HG03095 (cell line): ENCODE measurements at regions not wholly inside any gene's neighbourhood (a gene's known extent, or its start where the extent isn't known, plus 50 kb on each side); places are given as distances from the start of the nearest gene placed in this dataset.
A peak's percentile ranks its signal among the peaks of the same experiment; 100 is the strongest.
"Not testable (repeated sequence)": the region's sequence is repeated elsewhere in the genome, so short reads cannot be mapped to it uniquely, and the experiment has no call there.

Source experiments
- ATAC-seq: cut with Tn5 transposase; IDR thresholded peaks from one replicate; pipeline ENCODE4 v1.9.1; 2021; ENCODE audit warnings: moderate library complexity; ENCODE audit not compliant: unreplicated experiment

DNA sequence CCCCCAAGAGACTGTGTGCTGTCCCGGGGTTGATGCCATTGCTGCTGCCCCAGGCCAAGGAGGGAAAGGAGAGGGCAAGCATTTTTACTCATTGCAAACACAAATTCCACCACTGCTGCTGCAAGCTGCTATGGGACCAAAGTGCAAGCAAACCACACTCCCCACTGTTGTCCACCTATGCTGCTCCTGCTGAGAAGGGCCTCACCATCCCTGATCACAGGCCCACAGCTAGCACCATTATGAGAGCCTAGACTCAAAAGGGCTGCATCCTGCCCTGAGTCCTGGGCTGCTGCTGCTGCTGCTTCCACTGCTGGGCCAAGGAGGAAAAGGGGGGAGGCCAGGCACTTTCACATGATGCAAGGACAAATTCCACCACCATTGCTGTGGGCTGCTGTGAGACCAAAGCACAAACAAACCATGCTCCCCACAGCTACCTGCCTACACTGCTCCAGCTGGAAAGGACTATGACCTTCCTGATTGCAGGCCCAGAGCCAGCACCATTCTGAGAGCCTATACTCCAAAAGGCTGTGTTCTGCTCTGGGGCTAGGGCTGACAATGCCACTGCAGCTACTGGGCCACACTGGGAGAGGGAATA, 218.2 kb upstream of the ZCCHC13 start:
- ATAC-seq, result no peak

DNA sequence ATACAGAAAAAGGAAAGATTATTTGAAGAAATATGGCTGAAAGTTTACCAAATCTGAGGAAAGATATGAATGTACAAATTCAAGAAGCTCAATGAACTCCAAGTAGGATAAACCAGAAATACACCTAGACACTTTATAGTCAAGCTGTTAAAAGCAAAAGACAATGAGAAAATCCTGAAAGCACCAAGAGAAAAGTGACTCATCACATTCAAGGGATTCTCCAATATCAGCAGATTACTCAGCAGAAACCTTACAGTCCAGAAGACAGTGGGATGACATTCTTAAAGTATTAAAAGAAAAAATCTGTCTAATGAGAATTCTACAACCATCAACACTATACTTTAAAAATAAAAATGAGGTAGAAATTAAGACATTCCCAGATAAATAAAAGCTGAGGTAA, 223.8 kb upstream of the ZCCHC13 start:
- no peak for ATAC-seq

DNA sequence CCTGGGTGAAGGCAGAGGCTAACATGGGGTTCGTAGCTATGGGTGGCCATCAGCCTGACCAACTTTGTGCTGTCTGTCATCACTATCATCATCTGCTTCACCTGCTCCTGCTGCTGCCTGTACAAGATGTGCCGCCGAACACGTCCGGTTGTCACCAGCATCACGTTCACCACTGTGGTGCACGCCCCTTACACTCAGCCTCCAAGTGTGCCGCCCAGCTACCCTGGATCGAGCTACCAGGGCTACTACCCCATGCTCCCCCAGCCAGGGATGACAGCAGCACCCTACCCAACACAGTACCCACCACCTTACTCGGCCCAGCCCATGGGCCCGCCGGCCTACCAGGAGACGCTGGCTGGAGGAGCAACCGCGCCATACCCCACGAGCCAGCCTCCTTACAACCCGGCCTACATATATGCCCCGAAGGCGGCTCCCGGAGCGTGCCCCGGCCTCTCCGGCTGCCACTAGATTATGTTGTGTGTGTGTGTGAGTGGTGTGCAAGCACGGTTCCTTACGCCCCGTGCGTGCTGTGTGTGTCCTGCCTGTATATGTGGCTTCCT, 213.4 kb upstream of the XIST start:
- no peak for ATAC-seq

- ATAC-seq, result no peak
Observed at GRCh38 chrX:74063426-74064155, 211.1 kb upstream of the XIST start.

DNA sequence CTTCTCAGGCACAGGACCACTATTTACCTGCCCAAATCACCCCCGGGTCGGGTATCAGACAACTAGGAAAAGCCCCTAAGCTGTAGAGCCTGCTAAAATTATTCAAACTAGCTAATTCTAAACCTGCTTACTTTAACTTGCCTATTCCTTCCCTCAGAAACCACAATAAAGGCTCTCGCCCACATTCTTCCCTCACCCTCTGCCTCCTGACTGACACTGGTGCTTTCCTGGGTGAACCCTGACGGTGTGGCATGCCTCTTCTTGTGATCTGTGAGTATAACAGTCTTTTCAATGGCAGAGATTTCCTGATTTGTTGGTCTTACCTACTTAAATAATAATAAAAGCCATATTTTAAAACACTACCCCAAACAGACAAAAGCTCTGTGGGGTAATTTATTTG, 209.4 kb upstream of the XIST start:
- ATAC-seq, result no peak

- ATAC-seq, result no peak
Observed at GRCh38 chrX:74049126-74049525, 196.6 kb upstream of the XIST start.

- ATAC-seq, result not testable (repeated sequence)
Observed at GRCh38 chrX:74034066-74034465, 181.6 kb upstream of the XIST start.

DNA sequence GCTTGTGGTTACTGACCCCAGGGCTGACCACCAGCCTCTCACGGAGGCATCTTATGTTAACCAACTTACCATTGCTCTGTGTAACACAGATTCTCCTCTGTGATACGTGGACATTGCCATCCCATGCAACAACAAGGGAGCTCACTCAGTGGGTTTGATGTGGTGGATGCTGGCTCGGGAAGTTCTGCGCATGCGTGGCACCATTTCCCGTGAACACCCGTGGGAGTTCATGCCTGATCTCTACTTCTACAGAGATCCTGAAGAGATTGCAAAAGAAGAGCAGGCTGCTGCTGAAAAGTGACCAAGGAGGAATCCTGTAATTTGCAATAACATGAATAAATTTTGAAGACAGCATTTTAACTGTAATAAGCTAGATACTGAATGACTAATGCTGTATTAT, 179.0 kb upstream of the XIST start:
- not testable (repeated sequence) for ATAC-seq

GRCh38 chrX:74030766-74031165, 178.3 kb upstream of the XIST start:
- not testable (repeated sequence) for ATAC-seq

GRCh38 chrX:74025145-74025544, 172.6 kb upstream of the XIST start:
- not testable (repeated sequence) for ATAC-seq

- no peak for ATAC-seq
Observed at GRCh38 chrX:74023203-74023602, 170.7 kb upstream of the XIST start.

GRCh38 chrX:74018253-74018652, 165.7 kb upstream of the XIST start:
- ATAC-seq, result no peak

GRCh38 chrX:74015379-74016019, 163.0 kb upstream of the XIST start:
- ATAC-seq, result peak; percentile 90

DNA sequence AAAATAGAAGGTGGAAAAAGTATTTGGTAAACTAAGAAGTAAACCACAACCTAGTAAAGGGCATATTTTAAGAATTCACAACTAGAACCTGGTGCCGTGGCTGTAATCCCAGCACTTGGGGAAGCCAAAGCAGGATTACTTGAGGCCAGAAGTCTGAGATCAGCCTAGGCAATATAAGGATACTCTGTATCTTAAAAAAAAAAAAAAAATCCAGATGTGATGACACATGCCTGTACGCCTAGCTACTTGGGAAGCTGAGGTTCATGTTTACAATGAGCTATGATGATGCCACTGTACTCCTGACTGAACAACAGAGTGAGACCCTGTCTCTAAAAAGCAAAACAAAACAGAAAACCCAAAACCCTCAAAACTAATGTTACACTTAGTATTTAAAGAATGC, 156.5 kb upstream of the XIST start:
- no peak for ATAC-seq

DNA sequence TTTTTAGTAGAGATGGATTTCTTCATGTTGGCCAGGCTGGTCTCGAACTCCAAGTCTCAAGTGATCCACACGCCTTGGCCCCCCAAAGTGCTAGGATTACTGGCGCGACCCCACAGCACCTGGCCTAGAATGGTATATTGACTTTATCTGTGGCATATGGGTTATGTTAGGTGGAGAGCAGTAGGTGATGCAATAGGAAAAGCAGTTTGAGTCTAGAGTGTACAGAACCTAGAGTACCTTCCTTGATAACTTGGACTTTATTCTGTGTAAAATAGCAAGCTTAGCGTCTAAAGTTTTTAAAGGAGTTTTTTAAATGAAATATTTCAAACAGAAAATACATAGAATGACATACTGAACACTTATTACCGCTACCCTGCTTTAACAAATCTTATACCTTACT, 139.5 kb upstream of the XIST start:
- ATAC-seq, result no peak

GRCh38 chrX:73987166-73987565, 134.7 kb upstream of the XIST start:
- no peak for ATAC-seq

DNA sequence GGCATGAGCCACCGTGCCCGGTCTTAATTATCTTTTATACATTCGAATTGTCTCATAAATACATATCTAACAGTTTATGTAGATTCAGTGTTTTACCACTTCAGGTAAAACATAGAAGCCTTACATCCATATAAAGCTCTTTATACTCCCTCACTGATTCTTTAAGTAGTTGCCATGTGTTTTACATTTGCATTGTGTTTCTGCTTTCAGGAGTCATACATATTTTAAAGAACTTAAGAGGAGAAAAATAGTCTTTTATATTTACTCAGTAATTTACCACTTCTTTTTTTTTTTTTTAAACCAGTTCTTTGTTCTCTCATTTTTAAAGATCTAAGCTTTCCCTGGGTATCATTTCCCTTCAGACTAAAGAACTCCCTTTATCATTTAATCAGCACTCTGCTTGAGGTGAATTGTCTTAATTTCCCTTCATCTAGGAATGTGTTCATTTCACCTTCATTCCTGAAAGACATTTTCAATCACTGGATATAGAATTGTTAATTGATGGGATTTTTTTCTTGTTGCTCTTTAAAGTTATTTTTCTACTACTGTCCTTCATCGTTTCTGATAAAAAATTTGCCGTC, 127.1 kb upstream of the XIST start:
- no peak for ATAC-seq

GRCh38 chrX:73977542-73978169, 125.1 kb upstream of the XIST start:
- peak; percentile 74 for ATAC-seq

GRCh38 chrX:73967461-73967860, 114.9 kb upstream of the XIST start:
- not testable (repeated sequence) for ATAC-seq

DNA sequence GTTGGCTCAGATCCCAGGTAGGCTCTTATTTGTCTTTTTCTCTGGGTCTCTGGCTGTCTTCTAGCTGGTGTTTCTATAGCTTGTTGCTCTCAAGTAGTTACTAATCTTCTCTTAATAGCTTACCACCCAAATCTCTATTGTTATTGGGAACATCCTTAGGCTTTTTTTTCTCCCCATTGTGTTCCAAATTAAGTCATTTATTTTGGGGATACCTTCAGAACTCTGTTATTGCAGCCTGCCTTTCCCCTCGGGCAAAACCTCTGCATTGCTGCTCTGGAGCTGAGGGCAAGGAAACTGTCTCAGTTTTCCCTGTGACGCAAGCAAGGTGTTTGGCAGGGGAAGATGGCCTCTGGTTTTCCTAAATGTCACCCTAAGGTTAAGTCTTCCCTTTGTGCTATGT, 113.3 kb upstream of the XIST start:
- no peak for ATAC-seq

DNA sequence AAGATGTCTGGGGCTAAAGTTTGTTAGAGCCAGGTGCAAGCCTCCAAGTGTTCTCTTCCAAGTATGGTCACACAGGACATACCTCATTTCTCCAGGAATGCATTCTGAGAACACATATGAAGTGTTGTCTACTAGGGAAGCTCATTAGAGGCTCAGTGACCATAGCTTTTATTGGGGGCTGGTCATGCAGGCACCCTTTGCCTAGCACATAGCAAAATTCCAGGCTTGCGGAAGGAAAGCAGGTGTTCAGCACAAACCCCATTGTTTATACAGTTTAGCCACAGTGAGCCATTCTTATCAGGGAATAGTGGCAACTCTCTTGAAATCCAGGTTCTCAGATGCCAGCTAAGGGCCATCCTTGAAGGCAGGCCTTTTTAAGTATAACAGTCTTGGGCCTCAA, 112.1 kb upstream of the XIST start:
- ATAC-seq, result no peak
